HG03060 (cell line): ENCODE measurements at regions not wholly inside any gene's neighbourhood (a gene's known extent, or its start where the extent isn't known, plus 50 kb on each side); places are given as distances from the start of the nearest gene placed in this dataset.
"Not testable (repeated sequence)": the region's sequence is repeated elsewhere in the genome, so short reads cannot be mapped to it uniquely, and the experiment has no call there.

Source experiments
- ATAC-seq: cut with Tn5 transposase; IDR thresholded peaks from one replicate; pipeline ENCODE4 v1.9.1; 2021; ENCODE audit warnings: low read depth, moderate number of reproducible peaks; ENCODE audit not compliant: unreplicated experiment

DNA sequence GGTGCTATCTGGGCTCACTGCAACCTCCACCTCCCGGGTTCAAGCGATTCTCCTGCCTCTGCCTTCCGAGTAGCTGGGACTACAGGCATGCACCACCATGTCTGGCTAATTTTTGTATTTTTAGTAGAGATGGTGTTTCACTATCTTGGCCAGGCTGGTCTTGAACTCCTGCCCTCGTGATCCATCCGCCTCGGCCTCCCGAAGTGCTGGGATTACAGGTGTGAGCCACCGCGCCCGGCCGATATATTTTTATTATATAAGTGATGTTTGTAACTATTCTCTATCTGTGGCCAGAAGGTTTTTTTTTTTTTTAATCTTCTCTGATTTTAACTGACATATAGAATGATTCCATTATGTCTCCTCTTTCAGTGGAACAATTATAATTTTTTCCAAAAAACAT, 579.3 kb upstream of the CITED2 start:
- ATAC-seq, result not testable (repeated sequence)

- no peak for ATAC-seq
Measured at GRCh38 chr6:139951172-139951571, 576.7 kb upstream of the CITED2 start.

DNA sequence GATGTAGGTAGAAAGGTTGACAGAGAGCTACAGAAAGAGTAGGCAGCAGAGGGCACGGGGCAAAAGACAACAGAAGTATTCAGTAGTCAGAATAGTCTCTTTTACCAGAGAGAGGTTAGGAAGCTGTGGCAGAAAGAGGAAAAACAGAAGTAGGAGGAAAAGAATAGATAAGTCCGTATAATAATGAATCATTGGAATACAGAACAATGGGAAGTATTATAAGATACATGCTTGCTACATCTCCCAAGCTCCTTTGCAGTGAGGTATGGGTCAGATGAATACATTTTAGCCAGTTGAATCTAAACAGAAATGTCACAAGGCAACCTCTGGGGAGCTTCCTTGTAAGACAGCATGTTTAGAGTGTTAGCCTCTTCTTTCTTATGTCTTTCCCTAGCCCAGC, 570.5 kb upstream of the CITED2 start:
- no peak for ATAC-seq

- ATAC-seq, result no peak
Measured at GRCh38 chr6:139944131-139944530, 569.7 kb upstream of the CITED2 start.

DNA sequence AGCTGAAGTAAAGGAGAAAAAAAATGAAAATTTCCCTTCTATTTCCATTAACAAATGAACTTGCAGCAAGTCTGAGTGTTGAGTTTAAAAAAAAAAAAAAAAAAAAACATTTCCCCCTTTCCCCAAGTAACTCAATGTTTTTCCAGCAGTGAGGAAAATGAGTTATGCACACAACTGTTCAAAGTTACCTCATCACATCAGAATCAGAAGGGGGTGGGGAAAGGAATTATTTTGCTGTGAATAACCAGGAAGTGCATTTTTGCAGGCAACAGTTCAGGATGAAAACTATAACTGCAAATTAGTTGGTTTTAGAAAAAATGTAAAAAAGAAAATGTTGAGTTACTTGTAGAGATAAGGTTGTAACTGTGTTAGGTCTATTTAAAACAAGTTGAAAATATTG, 568.9 kb upstream of the CITED2 start:
- no peak for ATAC-seq

DNA sequence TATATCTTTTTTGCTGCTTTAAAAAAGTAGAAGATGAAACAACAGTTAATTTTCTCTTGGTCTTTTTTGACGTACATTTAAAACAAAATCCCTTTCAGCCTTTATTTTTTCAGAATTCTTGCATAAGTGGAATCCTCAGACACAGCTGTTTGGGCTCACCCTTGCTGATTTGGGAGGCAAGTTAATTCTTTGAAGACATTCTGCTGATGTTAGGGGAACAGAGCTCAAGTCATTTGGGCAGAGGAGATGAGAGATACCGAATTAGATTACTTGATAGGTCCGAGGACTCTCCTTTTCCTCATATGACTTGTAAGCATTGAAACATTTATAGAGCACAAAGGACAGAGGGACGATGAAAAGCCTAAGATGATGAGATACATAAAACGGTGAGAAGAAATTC, 567.9 kb upstream of the CITED2 start:
- ATAC-seq, result no peak

GRCh38 chr6:139941826-139942225, 567.4 kb upstream of the CITED2 start:
- ATAC-seq, result no peak

DNA sequence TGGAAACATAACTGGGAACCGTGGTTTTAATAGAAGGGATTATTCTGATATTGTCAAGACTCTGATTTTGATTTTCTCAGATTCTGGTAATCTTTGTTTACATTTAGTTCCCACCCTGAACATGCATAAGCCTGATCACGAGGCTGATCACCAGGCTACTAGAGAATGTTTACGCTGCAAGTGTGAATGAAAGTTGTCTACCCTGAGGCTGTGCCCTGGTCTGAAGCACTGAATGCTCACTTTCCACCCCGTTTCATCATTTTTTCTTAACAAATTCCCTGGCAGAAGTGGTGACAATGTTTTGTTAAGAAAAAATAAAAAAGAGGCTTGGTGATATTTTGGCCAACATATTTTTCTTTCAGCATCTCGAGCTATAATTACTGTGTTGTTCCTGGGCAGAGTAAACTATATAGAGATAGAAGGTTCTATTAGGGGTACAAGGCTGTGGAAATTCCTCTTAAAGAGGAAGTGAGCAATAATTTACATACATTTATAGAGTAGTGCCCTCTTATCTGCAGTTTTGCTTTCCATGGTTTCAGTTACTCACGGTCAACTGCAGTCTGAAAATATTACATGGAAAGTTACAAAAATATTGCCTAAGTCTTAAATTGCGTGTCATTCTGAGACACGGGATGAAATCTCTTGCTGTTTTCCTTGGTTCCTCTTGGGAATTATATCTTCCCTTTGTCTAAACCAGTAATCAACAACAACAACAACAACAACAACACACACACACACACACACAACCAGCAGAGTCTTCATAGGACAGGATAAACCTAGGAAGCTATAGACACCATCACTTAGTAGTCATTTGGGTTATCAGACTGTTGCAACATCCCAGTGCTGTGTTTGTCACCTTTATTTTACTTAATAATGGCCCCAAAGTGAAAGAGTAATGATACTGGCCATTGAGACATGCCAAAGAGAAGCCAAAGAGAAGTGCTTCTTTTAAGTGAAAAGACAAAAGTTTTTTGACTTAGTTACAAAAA, 566.6 kb upstream of the CITED2 start:
- ATAC-seq, result peak; percentile 92

DNA sequence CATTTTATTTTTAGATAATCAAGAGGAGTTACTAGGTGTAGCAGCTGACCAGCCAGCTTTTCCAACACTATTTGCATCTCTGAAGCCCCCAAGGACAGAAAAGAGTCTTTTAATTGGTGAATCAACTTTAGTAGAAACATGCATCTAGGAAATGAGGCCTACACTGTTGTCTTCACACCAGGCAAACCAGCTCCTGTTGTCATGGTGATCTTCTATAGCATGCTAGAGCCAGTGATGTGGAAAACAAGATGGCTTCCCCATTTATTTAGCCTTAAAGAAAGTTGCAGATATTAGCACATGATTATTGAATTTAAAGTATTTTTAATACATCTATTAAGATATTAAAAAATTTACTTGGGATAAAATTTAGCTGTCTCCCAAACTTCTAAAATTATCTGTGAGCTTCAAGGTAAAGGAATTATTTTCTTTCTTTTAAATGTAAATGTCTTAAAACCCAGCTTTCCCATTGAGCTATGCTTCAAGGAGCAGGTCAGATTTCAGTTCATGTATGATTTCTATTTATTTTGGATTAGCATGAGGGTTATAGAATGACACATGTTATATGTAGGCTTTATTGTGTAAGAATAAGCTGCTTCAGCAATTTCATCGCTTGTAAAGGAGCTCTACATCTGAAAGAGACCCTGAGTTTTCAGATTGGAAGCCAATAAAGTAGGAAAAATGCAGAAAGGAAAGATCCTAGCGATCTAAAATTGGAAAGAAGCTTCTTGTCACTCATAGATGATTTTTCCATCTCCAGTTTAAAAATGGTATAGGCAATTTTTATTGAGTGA, 564.9 kb upstream of the CITED2 start:
- ATAC-seq, result no peak

DNA sequence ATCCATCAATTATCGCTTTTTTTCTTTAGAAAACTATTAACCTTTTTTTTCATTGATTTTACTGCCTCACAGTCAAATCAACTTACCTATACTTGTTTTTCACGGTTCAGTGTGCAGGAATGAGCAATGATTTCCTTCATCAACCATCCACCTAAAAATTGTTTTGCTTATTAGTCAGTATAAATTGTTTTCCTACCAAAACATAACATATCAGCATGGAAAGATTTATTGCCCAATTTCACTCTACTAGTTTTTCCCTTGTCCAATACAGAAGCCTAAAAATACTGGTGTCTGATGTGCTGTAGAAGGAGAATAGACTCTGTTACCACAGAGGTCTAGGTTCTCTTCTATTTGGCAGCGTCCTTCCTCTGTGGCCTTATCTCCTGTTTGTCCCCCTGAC, 558.2 kb upstream of the CITED2 start:
- no peak for ATAC-seq

DNA sequence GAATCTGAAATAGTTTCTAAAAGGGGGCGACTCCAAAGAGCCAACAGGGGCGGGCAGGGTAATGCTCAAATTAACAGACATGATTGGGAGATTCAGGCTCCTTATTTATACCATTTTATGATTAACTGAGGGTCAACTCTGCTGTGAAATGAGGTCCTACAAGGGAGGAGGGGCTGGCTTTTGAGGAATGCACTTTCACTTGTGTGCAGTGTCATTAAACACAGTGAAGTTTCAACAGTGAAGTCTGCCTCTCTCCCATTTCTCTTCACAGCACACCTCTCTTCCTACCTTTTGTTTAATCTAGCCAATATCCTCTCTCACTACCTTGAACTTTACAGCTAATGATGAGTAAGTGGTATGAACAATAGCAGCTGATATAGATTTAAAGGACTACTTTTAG, 557.3 kb upstream of the CITED2 start:
- no peak for ATAC-seq

DNA sequence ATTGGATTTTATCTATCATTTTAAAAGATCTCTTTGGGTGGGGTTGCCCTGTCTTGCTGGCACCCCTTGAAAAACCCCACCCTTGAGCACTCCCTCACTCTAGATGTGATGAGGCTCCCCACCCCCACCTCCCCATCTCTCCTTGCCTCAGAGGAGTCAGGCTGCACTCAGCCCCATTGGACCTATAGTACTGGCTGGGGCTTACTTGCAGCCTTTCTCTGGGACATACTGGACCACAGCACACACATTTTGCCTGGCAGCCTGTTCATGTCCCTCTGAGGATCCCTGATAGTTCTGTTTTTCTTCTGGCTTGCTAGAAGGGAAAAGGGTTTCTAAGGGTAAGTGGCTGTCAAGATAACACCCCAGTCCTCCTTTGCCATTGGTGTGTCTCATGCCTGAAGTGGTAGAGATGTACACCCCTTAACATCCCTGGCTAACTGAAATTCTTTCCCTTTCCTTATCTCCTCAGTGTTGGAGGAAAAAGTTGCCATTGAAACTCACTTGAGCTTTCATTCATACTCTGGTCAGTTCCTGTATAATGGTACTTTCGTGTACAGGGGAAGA, 553.4 kb upstream of the CITED2 start:
- no peak for ATAC-seq

DNA sequence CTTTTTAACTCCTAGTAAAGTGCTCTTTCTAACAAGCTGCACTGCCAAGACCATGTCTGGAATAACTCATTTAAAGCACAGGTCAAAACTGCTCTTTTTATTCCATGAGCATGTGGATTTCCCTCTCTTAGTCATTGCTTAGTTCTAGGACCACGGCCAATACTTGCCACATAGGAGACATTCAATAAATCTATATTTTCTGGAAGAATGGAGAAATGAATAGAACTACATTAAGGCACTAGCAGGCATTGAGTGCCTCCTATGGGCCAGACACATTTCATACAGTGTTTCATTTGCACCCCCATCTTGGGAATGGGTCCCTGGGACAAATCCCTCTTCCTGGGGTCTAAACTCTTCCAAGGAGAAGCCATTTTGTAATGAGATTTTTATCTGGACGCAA, 552.8 kb upstream of the CITED2 start:
- no peak for ATAC-seq

- no peak for ATAC-seq
Measured at GRCh38 chr6:139926711-139927110, 552.3 kb upstream of the CITED2 start.

DNA sequence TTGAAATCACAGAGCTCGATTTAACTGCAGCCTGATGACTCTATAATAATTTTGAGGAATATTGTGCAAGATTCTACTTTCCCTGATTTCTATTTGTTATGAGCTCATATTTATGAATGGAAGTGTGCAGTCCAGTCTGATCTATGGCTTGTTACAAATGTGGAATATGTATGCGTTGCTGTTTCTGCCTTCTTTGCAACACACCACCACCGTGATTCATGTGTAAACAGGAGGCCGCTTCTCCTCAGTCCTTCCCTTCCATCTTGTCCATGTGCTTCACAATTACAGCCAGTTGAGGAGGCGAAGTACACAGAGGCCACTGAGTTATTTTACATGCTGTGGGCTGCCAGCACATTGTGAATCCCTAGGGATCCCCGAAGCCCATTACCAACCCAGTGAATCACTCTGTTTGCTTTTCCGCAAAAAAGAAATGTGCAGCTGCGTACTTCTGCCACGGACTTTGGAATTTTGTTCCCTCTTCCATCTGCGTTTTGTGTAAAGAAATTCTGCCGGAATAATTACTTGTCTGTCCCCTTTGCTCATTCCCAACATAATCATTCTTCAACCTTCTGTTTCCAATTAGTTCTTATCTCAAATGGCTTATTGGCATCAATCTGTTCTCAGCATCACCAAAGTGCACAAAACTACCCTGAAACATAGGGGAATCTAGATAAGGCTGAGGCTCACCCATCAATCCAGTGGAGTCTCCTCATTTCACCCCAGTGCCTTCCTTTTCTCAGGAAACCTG, 551.6 kb upstream of the CITED2 start:
- ATAC-seq, result no peak

DNA sequence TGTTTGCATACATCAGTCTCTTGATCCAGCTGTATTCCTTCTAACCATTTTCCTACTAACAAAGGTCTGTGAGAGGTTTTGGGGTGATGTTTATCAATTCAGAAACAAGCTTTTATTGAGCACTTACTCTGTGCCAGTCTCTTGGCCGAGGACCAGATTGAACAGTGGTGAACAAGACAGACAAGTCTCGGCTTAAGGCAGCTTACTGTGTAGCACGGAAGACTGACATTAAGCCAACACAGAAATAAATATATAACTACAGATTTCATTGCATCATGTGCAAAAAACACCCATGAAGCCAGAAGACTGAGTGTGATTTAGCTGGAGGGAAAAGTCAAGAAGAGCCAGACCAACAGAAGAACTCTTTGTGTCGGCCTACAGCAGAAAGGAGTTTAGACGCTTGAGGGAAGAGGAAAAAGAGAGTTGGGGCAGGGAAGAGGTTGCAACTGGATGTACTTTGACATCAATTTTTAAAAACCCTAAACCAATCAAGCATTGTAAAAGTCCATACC, 549.6 kb upstream of the CITED2 start:
- ATAC-seq, result no peak

DNA sequence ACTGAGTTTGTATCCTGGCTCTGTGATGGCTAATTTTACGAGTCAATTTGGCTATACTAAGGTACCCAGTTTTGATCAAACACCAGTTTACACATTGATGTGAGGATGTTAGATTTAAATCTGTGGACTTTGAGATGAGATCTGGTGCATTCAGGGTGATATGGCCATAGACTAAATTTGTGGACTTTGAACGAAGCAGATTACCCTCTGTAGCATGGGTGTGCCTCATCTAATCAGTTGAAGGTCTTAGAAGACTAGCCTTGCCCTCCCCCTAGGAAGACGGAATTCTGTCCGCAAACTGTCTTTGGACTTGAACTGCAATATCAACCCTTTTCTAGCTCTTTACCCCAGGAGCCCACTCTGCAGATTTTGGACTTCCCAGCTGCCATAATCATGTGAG, 547.8 kb upstream of the CITED2 start:
- ATAC-seq, result no peak

- ATAC-seq, result no peak
Measured at GRCh38 chr6:139920776-139921100, 546.3 kb upstream of the CITED2 start.

GRCh38 chr6:139920027-139920775, 545.8 kb upstream of the CITED2 start:
- ATAC-seq, result no peak
